Keratinocyte (primary cell): ENCODE measurements at regions not wholly inside any gene's neighbourhood (a gene's known extent, or its start where the extent isn't known, plus 50 kb on each side); places are given as distances from the start of the nearest gene placed in this dataset.

Experiments
- DNase-seq: peaks from one replicate; pipeline ENCODE4 v3.0.0-alpha.2; 2011; ENCODE audit warnings: low read depth, missing footprints, low spot score
- FAIRE-seq: peaks from 2 replicates; lab custom pipeline; 2011; peaks lifted over from hg19 to GRCh38; lab: Jason Lieb, UNC
- H2AFZ ChIP-seq: 2 replicates; pipeline ENCODE4 v1.6.0; 2012; ENCODE audit warnings: low read length, control low read depth, inconsistent platforms; ENCODE audit not compliant: control insufficient read depth
- H3K27ac ChIP-seq: 2 replicates; pipeline ENCODE4 v1.5.1; 2011; ENCODE audit warnings: low read length; ENCODE audit not compliant: control insufficient read depth, insufficient read depth
- H3K27me3 ChIP-seq: 3 replicates; pipeline ENCODE4 v1.6.0; 2011; ENCODE audit warnings: low read length; ENCODE audit not compliant: control insufficient read depth, insufficient read depth; ENCODE audit errors: extremely low read depth
- H3K36me3 ChIP-seq, 2 experiments: 2 replicates in 1 of 2; 3 replicates in 1 of 2; pipeline ENCODE4 v1.5.1; 2011; ENCODE audit warnings: low read length in 2 of 2, mild to moderate bottlenecking in 1 of 2; ENCODE audit not compliant: control insufficient read depth in 2 of 2, insufficient read depth in 2 of 2; ENCODE audit errors: extremely low read depth in 1 of 2
- H3K4me1 ChIP-seq: 3 replicates; pipeline ENCODE4 v1.5.1; 2011; ENCODE audit warnings: low read length; ENCODE audit not compliant: control insufficient read depth, insufficient read depth; ENCODE audit errors: extremely low read depth
- H3K4me2 ChIP-seq: 3 replicates; pipeline ENCODE4 v1.6.0; 2011; ENCODE audit warnings: low read depth, low read length; ENCODE audit not compliant: control insufficient read depth, insufficient read depth; ENCODE audit errors: extremely low read depth
- H3K4me3 ChIP-seq, 3 experiments: fragments of 200-600 bp in 1 of 3; sonication (generic) in 1 of 3; 2 replicates in 2 of 3; 3 replicates in 1 of 3; pipeline ENCODE4 v1.5.1; 2011 to 2016; ENCODE audit warnings: low read length in 3 of 3, mild to moderate bottlenecking in 3 of 3, control low read depth in 2 of 3, inconsistent platforms in 1 of 3, low read depth in 1 of 3, mixed read lengths in 1 of 3, mixed run types in 1 of 3, moderate library complexity in 1 of 3; ENCODE audit not compliant: control insufficient read depth in 2 of 3, insufficient read depth in 2 of 3; ENCODE audit errors: extremely low read depth in 1 of 3
- H3K79me2 ChIP-seq: 2 replicates; pipeline ENCODE4 v1.6.0; 2012; ENCODE audit warnings: low read length; ENCODE audit not compliant: control insufficient read depth, insufficient read depth
- H3K9ac ChIP-seq: 3 replicates; pipeline ENCODE4 v1.6.0; 2011; ENCODE audit warnings: low read length; ENCODE audit not compliant: control insufficient read depth, insufficient read depth; ENCODE audit errors: extremely low read depth
- H3K9me1 ChIP-seq: 3 replicates; pipeline ENCODE4 v1.6.0; 2011; ENCODE audit warnings: low read length; ENCODE audit not compliant: control insufficient read depth, insufficient read depth; ENCODE audit errors: extremely low read depth
- H3K9me3 ChIP-seq: 2 replicates; pipeline ENCODE4 v1.5.1; 2012; ENCODE audit warnings: low read depth, low read length; ENCODE audit not compliant: control insufficient read depth
- H4K20me1 ChIP-seq: 3 replicates; pipeline ENCODE4 v1.6.0; 2011; ENCODE audit warnings: low read length; ENCODE audit not compliant: control insufficient read depth, insufficient read depth; ENCODE audit errors: extremely low read depth
- CTCF ChIP-seq, 3 experiments: IDR thresholded peaks in 1 of 3; conservative IDR thresholded peaks in 1 of 3; optimal IDR thresholded peaks in 1 of 3; 2 replicates in 2 of 3; 3 replicates in 1 of 3; pipeline versions ENCODE3 to v1.5.1; 2011; ENCODE audit warnings: low read length in 3 of 3, mild to moderate bottlenecking in 3 of 3, moderate library complexity in 2 of 3, control low read depth in 1 of 3, inconsistent platforms in 1 of 3; ENCODE audit not compliant: insufficient read depth in 2 of 3; ENCODE audit errors: extremely low read depth in 1 of 3
- EZH2 ChIP-seq: IDR thresholded peaks from one replicate; pipeline ENCODE4 v1.6.1; 2012; ENCODE audit warnings: inconsistent platforms, mild to moderate bottlenecking, low read length, moderate library complexity
- dilution Hi-C: fragments of 300-500 bp; cut with MboI; formaldehyde crosslinking; loops from one replicate; pipeline ENCODE4 v1.7.0; 2020; ENCODE audit warnings: low sequenced_read_pairs; ENCODE audit not compliant: extremely low pct_ligation_motif_present

- H4K20me1 ChIP-seq: no peaks in the 10 kb centered on the region
- FAIRE-seq: no peak
- no peaks in the 10 kb centered on the region for H3K79me2 ChIP-seq
- DNase-seq: no peak
- dilution Hi-C loops: no loop called here
- H3K4me2 ChIP-seq: no peak overlapping the region
- peaks cover 2% of the 10 kb centered on the region for H3K9me3 ChIP-seq
- no peak overlapping the region for H2AFZ ChIP-seq
- H3K9me1 ChIP-seq: no peaks in the 10 kb centered on the region
- H3K4me1 ChIP-seq: no peaks in the 10 kb centered on the region
- no peaks in the 10 kb centered on the region for H3K36me3 ChIP-seq
- no peak for TF ChIP-seq CTCF (optimal IDR thresholded peaks at IDR 0.05 in 1 of 3, IDR thresholded peaks at IDR 0.05 in 1 of 3, conservative IDR thresholded peaks at IDR 0.05 in 1 of 3; ENCODE audit: extremely low read depth in 1 of 3, insufficient read depth in 2 of 3, low read length in 3 of 3)
- no peak overlapping the region for H3K9ac ChIP-seq
- H3K27me3 ChIP-seq: no peaks in the 10 kb centered on the region
- H3K4me3 ChIP-seq: no peak overlapping the region
- H3K27ac ChIP-seq: no peak overlapping the region
These were observed 105.8 kb downstream of the SPATA19 start for GRCh38 chr11:133739481-133739880.

DNA sequence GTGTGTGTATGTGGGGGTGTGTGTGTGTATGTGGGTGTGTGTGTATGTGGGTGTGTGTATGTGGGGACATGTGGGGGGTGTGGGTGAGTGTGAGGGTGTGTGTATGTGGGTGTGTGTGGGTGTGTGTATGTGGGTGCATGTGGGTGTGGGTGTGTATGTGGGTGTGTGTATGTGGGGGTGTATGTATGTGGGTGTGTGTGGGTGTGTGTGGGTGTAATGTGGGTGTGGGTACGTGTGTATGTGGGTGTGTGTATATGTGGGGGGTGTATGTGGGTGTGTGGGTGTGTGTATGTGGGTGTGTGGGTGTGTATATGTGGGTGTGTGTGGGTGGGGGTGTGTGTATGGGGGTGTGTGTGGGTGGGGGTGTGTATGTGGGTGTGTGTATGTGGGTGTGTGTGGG is 106.7 kb downstream of the SPATA19 start:
- Histone ChIP-seq H3K79me2 (no peaks in the 10 kb centered on the region), H4K20me1 (no peaks in the 10 kb centered on the region), H3K9ac (no peak overlapping the region), H3K9me1 (no peaks in the 10 kb centered on the region), H3K4me1 (no peaks in the 10 kb centered on the region), H3K27ac (no peak overlapping the region), H2AFZ (no peak overlapping the region), H3K4me3 (no peak overlapping the region), H3K27me3 (no peaks in the 10 kb centered on the region), H3K4me2 (no peak overlapping the region), H3K9me3 (peaks cover 2% of the 10 kb centered on the region), H3K36me3 (no peaks in the 10 kb centered on the region)
- FAIRE-seq (no peak), DNase-seq (no peak)
- dilution Hi-C loops: no loop called here
- TF ChIP-seq EZH2 (no peak), CTCF (optimal IDR thresholded peaks at IDR 0.05 in 1 of 3, IDR thresholded peaks at IDR 0.05 in 1 of 3, conservative IDR thresholded peaks at IDR 0.05 in 1 of 3; ENCODE audit: extremely low read depth in 1 of 3, insufficient read depth in 2 of 3, low read length in 3 of 3) (no peak)
